ENCODE measurements at regions not wholly inside any gene's neighbourhood (a gene's known extent, or its start where the extent isn't known, plus 50 kb on each side); places are given as distances from the start of the nearest gene placed in this dataset.
"Not testable (repeated sequence)": the region's sequence is repeated elsewhere in the genome, so short reads cannot be mapped to it uniquely, and the experiment has no call there.

DNA sequence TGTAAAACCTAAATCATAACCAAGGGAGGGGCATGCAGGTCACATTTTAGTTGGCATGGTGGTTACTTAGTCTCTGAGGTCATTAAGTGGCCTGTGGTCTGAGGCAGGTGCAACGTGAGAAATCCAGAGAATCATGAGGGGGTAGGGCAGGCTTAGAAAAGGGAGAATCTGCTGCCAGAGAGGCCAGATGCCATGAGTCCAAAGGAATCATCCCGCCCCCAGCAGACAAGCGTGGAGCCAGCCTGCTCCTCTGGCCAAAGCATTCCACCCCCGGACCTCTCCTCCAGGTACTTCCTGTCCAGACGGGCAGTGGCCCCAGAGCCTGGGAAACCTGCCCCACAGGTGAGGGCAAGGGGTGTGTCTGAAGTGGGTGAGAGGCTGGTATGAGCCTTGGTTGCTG lies 196.4 kb upstream of the ZNF32 start:
- Mint-ChIP-seq H3K4me1 (ENCODE audit: low read depth) (peaks cover 18% of the 10 kb centered on the region), H3K9me3 (no peaks in the 10 kb centered on the region), H3K27me3 (ENCODE audit: low read depth) (no peaks in the 10 kb centered on the region), H3K4me3 (no peak overlapping the region), H3K36me3 (ENCODE audit: low read depth) (no peaks in the 10 kb centered on the region), H3K27ac (no peak overlapping the region)
- no peak for DNase-seq
- intact Hi-C loops (cut with micrococcal nuclease): no loop called here
- CTCF ChIA-PET: interaction anchor here (3.0 kb wide), 1 partner anchor 155 kb away, joined by 11 read pairs; no protein-coding TSS in a partner anchor

DNA sequence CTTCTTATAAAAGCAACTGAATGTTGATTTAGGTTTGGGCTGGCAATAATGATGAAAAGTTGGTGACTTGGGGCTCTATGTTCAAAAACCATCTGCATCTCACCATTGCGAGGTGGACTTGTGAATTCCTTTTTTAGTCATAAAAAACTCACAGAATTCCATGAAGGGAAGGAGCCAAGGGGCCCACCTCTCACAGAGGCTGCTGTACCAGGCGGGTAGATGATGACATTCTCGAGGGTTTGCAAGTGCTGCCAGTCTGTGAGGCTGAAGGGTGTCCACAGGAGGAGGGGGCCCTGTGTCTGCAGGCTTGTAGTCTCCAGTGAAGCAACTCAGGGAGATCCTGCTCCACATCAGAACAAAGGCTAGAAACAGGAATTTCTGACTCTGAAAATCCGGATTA lies 195.5 kb upstream of the ZNF32 start:
- Mint-ChIP-seq H3K4me1 (ENCODE audit: low read depth) (peaks cover 18% of the 10 kb centered on the region), H3K9me3 (no peaks in the 10 kb centered on the region), H3K4me3 (no peak overlapping the region), H3K27ac (no peak overlapping the region), H3K36me3 (ENCODE audit: low read depth) (no peaks in the 10 kb centered on the region), H3K27me3 (ENCODE audit: low read depth) (no peaks in the 10 kb centered on the region)
- DNase-seq: no peak
- CTCF ChIA-PET: no interaction called here
- intact Hi-C loops (cut with micrococcal nuclease): no loop called here

DNA sequence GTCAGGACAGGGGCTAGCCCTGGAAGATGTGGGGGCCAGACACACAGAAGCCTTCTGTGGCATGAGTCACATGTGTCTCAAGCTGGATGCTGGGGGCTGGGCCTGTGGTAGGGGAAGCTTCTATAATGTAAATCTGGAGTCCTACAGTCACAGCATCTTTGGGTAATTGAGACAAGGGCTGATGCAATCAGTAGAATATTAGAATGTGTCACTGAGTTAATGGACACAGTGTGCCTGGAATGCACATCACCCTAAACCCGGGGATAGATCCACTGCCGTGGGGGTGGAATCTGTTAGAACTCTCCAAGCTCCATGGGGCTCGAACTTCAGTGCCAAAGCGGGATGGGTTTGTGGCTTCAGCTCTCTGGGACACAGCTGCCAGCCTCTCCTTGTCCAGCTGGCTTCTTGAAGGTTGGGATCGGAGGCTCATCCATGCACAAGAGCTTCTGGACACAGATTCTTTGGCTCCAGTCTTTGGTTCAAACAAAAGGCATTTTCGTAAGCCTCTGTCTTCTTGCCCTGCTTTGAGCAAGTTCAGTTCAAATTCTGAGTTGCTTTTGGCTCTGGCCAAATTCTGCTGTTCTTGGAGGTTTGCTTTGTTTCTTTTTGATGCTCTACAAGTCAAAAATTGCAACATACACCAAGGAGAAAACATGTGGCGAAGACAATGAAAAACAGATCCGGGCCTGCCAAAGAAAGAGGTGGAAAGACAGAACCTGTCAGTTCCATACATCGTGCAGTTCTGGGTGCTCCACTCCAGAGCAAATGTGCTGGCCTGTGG lies 194.8 kb upstream of the ZNF32 start:
- Mint-ChIP-seq H3K4me3 (no peak overlapping the region), H3K36me3 (ENCODE audit: low read depth) (no peaks in the 10 kb centered on the region), H3K27ac (no peak overlapping the region), H3K9me3 (no peaks in the 10 kb centered on the region), H3K4me1 (ENCODE audit: low read depth) (peaks cover 18% of the 10 kb centered on the region), H3K27me3 (ENCODE audit: low read depth) (no peaks in the 10 kb centered on the region)
- intact Hi-C loops (cut with micrococcal nuclease): no loop called here
- CTCF ChIA-PET: no interaction called here
- no peak for DNase-seq

DNA sequence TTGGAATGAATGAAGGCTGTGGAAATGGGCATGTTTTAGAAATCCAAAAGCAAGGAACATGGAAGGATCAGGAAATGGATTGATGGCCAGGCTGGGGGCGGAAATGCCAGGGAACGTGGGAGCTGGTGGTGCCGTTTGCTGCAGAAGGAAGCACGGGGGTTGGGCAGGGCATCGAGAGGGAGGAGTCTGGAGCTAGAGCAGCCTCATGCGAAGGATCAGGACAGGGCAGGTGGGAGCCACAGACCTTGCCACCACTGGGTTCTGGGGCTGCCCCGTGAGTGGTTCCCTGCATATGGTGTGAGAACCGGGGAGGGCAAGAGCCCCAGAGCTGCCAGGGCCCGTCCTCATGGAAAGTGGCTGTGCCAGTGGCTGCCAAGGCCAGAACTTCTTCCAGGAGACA lies 193.8 kb upstream of the ZNF32 start:
- Mint-ChIP-seq H3K27ac (no peak overlapping the region), H3K9me3 (no peaks in the 10 kb centered on the region), H3K27me3 (ENCODE audit: low read depth) (no peaks in the 10 kb centered on the region), H3K4me1 (ENCODE audit: low read depth) (peaks cover 18% of the 10 kb centered on the region), H3K36me3 (ENCODE audit: low read depth) (no peaks in the 10 kb centered on the region), H3K4me3 (no peak overlapping the region)
- DNase-seq: no peak
- CTCF ChIA-PET: no interaction called here
- intact Hi-C loops (cut with micrococcal nuclease): no loop called here

DNA sequence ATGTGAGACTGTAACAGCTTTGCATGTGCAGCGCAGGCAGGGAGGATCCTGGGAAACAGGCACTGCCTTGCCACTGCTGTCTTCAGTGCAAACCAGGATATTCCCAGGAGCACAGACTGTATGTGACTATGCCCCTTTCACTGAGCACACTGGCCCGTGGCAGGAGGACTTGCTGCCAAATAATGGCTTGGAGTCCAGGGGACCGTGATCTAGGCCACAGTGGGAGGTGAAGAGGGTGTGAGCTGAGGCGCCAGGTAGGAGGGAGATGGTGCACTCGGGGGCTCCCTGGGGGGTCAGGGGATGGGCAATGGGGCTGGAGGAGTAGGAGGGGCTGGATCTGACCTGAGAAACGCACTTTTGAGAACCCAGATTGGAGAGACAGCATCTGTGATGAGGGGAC lies 193.4 kb upstream of the ZNF32 start:
- no peak overlapping the region for H3K4me3 Mint-ChIP-seq
- intact Hi-C loops (cut with micrococcal nuclease): no loop called here
- no peak overlapping the region for H3K27ac Mint-ChIP-seq

DNA sequence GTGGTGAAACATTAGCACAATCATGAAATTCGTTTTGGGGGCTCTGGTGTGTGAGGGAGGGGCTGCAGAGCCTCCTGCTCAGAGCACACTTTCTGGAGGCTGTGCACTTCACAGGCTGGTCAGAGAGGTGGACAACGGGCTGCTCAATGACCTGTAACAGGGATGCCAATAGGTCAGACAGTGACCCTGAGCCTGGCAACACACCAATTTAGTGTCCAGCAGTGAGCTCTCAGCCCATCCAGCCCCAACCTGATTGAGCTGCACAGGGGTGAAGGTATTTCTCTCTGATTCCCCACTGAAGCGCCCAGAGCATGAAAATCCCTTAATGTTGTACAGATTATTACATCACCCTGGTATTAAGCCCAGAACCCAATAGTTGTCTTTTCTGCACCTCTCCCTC lies 191.3 kb upstream of the ZNF32 start:
- no peak overlapping the region for H3K4me3 Mint-ChIP-seq
- H3K4me1 Mint-ChIP-seq (ENCODE audit: low read depth): peaks cover 2% of the 10 kb centered on the region
- no peaks in the 10 kb centered on the region for H3K27me3 Mint-ChIP-seq (ENCODE audit: low read depth)
- no peaks in the 10 kb centered on the region for H3K9me3 Mint-ChIP-seq
- CTCF ChIA-PET: no interaction called here
- no peak for DNase-seq
- H3K27ac Mint-ChIP-seq: no peak overlapping the region
- intact Hi-C loops (cut with micrococcal nuclease): no loop called here
- H3K36me3 Mint-ChIP-seq (ENCODE audit: low read depth): no peaks in the 10 kb centered on the region

More for the DNA sequence above, 193.4 kb upstream of the ZNF32 start:
- CTCF ChIA-PET: no interaction called here
- Mint-ChIP-seq H3K4me1 (ENCODE audit: low read depth) (peaks cover 16% of the 10 kb centered on the region), H3K9me3 (no peaks in the 10 kb centered on the region), H3K27me3 (ENCODE audit: low read depth) (no peaks in the 10 kb centered on the region), H3K36me3 (ENCODE audit: low read depth) (no peaks in the 10 kb centered on the region)
- no peak for DNase-seq

DNA sequence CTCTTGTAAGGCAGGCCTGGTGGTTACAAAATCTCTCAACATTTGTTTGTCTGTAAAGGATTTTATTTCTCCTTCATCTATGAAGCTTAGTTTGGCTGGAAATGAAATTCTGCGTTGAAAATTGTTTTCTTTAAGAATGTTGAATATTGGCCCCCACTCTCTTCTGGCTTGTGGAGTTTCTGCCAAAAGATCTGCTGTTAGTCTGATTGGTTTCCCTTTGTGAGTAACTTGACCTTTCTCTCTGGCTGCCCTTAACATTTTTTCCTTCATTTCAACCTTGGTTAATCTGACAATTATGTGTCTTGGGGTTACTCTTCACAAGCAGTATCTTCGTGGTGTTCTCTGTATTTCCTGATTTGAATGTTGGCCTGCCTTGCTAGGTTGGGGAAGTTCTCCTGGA lies 186.1 kb upstream of the ZNF32 start:
- intact Hi-C loops (cut with micrococcal nuclease); H3K9me3 Mint-ChIP-seq; H3K27me3 Mint-ChIP-seq (ENCODE audit: low read depth); DNase-seq; H3K36me3 Mint-ChIP-seq (ENCODE audit: low read depth); H3K27ac Mint-ChIP-seq; H3K4me3 Mint-ChIP-seq; H3K4me1 Mint-ChIP-seq (ENCODE audit: low read depth): not testable (repeated sequence)
- CTCF ChIA-PET: interaction anchor here (1.7 kb wide), 1 partner anchor 10 kb away, joined by 4 read pairs; no protein-coding TSS in a partner anchor

DNA sequence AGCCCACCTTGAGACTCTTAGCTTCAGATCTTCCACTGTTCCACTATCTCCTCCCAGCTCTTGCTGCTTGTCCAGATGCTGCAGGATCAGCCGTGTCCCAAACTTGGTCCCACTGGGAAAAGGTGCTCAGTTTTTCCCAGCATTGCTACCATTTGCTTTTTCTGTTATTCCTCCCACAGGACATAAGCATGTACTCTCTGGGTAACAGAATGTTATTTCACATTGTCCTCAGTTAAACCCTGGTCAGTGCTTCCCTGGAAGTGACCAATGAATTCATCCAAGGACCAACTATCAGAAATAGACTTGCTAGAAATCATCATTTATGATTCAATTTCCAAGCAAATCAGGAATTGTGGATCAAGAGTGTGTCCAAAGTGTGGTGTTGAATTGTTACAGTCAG lies 179.2 kb upstream of the ZNF32 start:
- H3K9me3 Mint-ChIP-seq: peaks cover 3% of the 10 kb centered on the region
- no peak overlapping the region for H3K27ac Mint-ChIP-seq
- no peaks in the 10 kb centered on the region for H3K27me3 Mint-ChIP-seq (ENCODE audit: low read depth)
- H3K36me3 Mint-ChIP-seq (ENCODE audit: low read depth): no peaks in the 10 kb centered on the region
- intact Hi-C loops (cut with micrococcal nuclease): no loop called here
- no peak for DNase-seq
- H3K4me3 Mint-ChIP-seq: no peak overlapping the region
- CTCF ChIA-PET: no interaction called here
- H3K4me1 Mint-ChIP-seq (ENCODE audit: low read depth): peaks cover 7% of the 10 kb centered on the region

DNA sequence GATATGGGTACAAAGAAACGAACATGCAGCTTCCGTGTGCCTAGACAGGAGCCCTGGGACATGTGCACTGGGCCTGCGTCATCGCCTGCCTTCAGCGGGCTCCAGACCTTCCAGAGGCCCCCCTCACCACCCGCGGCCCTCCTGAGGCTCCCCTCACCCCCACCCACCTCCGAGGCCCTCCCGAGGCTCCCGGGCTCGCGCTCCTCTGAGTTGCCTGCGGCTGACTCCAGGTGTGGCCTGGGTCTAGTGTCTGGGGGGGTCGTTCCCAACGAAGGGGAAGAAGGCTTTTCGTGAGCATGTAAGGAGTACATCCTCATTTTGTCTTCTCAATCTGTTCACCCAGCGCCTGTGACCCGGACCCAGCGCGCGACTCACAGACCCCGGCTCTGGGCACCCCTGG lies 177.3 kb upstream of the ZNF32 start:
- H3K4me3 Mint-ChIP-seq: no peak overlapping the region
- no peak for DNase-seq
- no peaks in the 10 kb centered on the region for H3K36me3 Mint-ChIP-seq (ENCODE audit: low read depth)
- H3K27ac Mint-ChIP-seq: no peak overlapping the region
- H3K27me3 Mint-ChIP-seq (ENCODE audit: low read depth): no peaks in the 10 kb centered on the region
- intact Hi-C loops (cut with micrococcal nuclease): no loop called here
- peaks cover 18% of the 10 kb centered on the region for H3K4me1 Mint-ChIP-seq (ENCODE audit: low read depth)
- CTCF ChIA-PET: interaction anchor here (0.6 kb wide), 1 partner anchor 814 kb away, joined by 3 read pairs; no protein-coding TSS in a partner anchor
- H3K9me3 Mint-ChIP-seq: peaks cover 1% of the 10 kb centered on the region

DNA sequence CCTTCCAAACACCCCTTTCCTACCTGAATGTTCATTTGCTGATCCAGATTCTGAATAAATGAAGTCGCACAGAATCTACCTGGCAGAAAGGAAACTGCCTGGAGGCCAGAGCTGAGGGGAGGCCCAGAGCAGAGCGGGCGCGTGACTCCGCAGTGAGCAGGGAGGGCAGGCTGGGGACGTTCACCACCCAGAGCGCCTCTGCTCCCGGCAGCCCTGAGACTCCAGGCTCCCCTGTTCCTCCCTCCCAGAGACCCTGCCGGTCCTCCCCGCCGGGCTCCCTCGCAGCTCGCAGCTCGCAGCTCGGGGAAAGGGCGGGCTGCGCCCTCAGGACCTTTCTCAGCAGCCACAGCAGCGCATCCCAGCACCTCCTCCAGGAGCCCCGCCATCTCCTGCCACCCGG lies 176.7 kb upstream of the ZNF32 start:
- Mint-ChIP-seq H3K9me3 (peaks cover 1% of the 10 kb centered on the region), H3K36me3 (ENCODE audit: low read depth) (no peaks in the 10 kb centered on the region), H3K27ac (no peak overlapping the region), H3K4me3 (no peak overlapping the region), H3K27me3 (ENCODE audit: low read depth) (no peaks in the 10 kb centered on the region), H3K4me1 (ENCODE audit: low read depth) (peaks cover 18% of the 10 kb centered on the region)
- intact Hi-C loops (cut with micrococcal nuclease): no loop called here
- no peak for DNase-seq
- CTCF ChIA-PET: interaction anchor here (1.1 kb wide), 1 partner anchor 9 kb away, joined by 4 read pairs; no protein-coding TSS in a partner anchor

DNA sequence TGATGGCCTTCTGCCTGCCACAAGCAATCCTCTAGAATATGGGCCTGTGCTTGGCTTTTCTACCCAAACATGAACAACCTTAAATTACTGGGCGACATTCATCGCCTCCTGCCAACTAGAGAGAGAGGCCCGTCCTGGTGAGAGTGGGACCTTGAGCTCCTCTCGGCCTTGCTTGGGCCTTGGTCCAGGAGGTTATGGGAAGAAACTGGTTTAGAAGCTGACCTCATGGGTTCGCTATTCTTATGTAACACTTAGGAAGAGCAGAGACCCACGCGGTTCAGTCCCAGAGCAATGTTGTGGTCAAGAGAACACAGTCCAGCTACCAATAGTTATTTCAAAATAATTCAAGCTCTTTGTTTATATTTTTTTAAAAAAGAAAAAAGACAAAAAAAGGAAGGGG lies 176.3 kb upstream of the ZNF32 start:
- H3K27ac Mint-ChIP-seq: no peak overlapping the region
- H3K4me3 Mint-ChIP-seq: no peak overlapping the region
- intact Hi-C loops (cut with micrococcal nuclease): no loop called here
- DNase-seq: no peak
- H3K9me3 Mint-ChIP-seq: peaks cover 1% of the 10 kb centered on the region
- H3K27me3 Mint-ChIP-seq (ENCODE audit: low read depth): no peaks in the 10 kb centered on the region
- H3K36me3 Mint-ChIP-seq (ENCODE audit: low read depth): no peaks in the 10 kb centered on the region
- CTCF ChIA-PET: interaction anchor here (1.1 kb wide), 1 partner anchor 9 kb away, joined by 4 read pairs; no protein-coding TSS in a partner anchor
- H3K4me1 Mint-ChIP-seq (ENCODE audit: low read depth): peaks cover 18% of the 10 kb centered on the region

DNA sequence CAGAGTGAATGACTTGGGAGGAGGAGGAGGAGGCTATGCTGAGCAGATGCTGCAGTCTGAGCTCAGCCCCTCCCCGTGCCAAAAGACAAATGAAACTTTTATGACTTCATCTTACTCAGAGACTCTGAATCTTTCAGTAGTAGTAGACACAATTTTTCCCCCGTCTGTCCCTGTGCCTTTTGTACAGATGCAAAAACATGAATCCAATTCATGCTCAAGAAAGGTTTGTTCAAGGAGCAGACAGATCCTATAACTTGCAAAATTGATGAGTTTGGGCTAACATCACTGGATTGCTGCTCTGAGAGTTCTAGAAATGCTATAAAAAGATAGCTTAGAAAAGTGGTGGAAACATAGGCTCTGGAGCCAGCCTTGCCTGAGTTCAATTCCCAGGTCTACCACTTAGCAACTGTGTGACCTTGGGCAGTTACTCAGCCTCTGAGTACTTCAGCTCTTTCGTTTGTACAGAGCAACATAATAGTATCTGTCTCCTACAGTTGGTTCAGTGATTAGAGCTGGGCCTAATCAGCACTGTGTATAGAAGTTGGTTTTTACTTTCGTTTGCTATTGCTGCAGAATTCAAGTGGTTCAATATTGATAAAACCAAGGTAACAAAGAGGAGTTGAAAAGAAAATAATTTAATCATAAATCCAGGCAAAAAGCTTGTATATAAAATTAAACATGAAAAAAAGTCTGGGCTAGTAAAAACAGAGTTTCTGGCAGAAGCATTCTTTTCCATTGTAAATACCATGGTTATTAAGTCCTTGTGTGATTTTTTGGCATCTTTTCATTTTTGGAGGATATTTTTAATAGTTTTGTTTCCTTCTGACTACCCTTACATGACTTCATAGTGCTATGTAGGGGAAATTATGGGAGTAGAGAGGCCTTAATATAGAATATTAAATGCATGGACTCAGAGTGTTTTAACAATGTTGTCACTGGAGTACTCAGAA lies 174.2 kb upstream of the ZNF32 start:
- Mint-ChIP-seq H3K4me3 (no peak overlapping the region), H3K36me3 (ENCODE audit: low read depth) (no peaks in the 10 kb centered on the region), H3K27ac (peak overlapping the region; percentile 22), H3K9me3 (no peaks in the 10 kb centered on the region), H3K4me1 (ENCODE audit: low read depth) (peaks cover 25% of the 10 kb centered on the region), H3K27me3 (ENCODE audit: low read depth) (no peaks in the 10 kb centered on the region)
- intact Hi-C loops (cut with micrococcal nuclease): no loop called here
- DNase-seq: peak; percentile 53
- CTCF ChIA-PET: interaction anchor here (1.0 to 1.6 kb wide), 3 partner anchors 10 to 173 kb away, joined by 3 to 4 read pairs (median 4); partner anchors contain the start of gene ZNF32

All from activated naive CD4-positive, alpha-beta T cell treated with anti-CD3 and anti-CD28 coated beads for 36 hours (primary cell).